Mucosa of rectum (tissue), 2 donors: ENCODE measurements at regions not wholly inside any gene's neighbourhood (a gene's known extent, or its start where the extent isn't known, plus 50 kb on each side); places are given as distances from the start of the nearest gene placed in this dataset.

Source experiments
- H3K27ac ChIP-seq, 2 donors: one replicate each; pipeline ENCODE4 v1.7.0; 2013; ENCODE audit warnings: inconsistent platforms in 2 of 2, low read depth in 2 of 2, low read length in 2 of 2
- H3K27me3 ChIP-seq, 2 donors: one replicate each; pipeline ENCODE4 v1.7.0; 2013; ENCODE audit warnings: low read length in 2 of 2; ENCODE audit not compliant: control insufficient read depth in 2 of 2, insufficient read depth in 2 of 2
- H3K36me3 ChIP-seq, 2 donors: one replicate each; pipeline ENCODE4 v1.7.0; 2013; ENCODE audit warnings: low read length in 2 of 2; ENCODE audit not compliant: control insufficient read depth in 2 of 2, insufficient read depth in 2 of 2
- H3K4me1 ChIP-seq, 2 donors: one replicate each; pipeline ENCODE4 v1.7.0; 2013; ENCODE audit warnings: low read length in 2 of 2, mild to moderate bottlenecking in 1 of 2; ENCODE audit not compliant: control insufficient read depth in 2 of 2, insufficient read depth in 2 of 2
- H3K4me3 ChIP-seq, 2 donors: one replicate each; pipeline ENCODE4 v1.7.0; 2013; ENCODE audit warnings: low read length in 2 of 2
- H3K9ac ChIP-seq, 2 donors: one replicate each; pipeline ENCODE4 v1.7.0; 2013; ENCODE audit warnings: low read length in 2 of 2, low read depth in 1 of 2, mild to moderate bottlenecking in 1 of 2
- H3K9me3 ChIP-seq, 2 donors: one replicate each; pipeline ENCODE4 v1.7.0; 2013; ENCODE audit warnings: low read length in 2 of 2; ENCODE audit not compliant: control insufficient read depth in 2 of 2
- donor health status: healthy.
- donor health status: Normal muscosa, but diverticular disease.

- no peaks in the 10 kb centered on the region for H3K36me3 ChIP-seq
- no peak overlapping the region for H3K27ac ChIP-seq
- H3K27me3 ChIP-seq: no peaks in the 10 kb centered on the region
- no peak overlapping the region for H3K4me3 ChIP-seq
- no peaks in the 10 kb centered on the region for H3K9me3 ChIP-seq
- no peak overlapping the region for H3K9ac ChIP-seq
- no peaks in the 10 kb centered on the region for H3K4me1 ChIP-seq
These were observed 640.1 kb downstream of the IQCM start for GRCh38 chr4:149175549-149175948.

GRCh38 chr4:149173241-149174013, 642.2 kb downstream of the IQCM start:
- Histone ChIP-seq H3K4me1 (no peaks in the 10 kb centered on the region), H3K9me3 (no peaks in the 10 kb centered on the region), H3K9ac (no peak overlapping the region), H3K27ac (no peak overlapping the region), H3K4me3 (no peak overlapping the region), H3K27me3 (no peaks in the 10 kb centered on the region), H3K36me3 (no peaks in the 10 kb centered on the region)

- H3K4me1 ChIP-seq: no peaks in the 10 kb centered on the region
- H3K36me3 ChIP-seq: no peaks in the 10 kb centered on the region
- H3K9ac ChIP-seq: no peak overlapping the region
- H3K4me3 ChIP-seq: no peak overlapping the region
- H3K27ac ChIP-seq: no peak overlapping the region
- H3K9me3 ChIP-seq: no peaks in the 10 kb centered on the region
- no peaks in the 10 kb centered on the region for H3K27me3 ChIP-seq
These were observed 647.0 kb downstream of the IQCM start for GRCh38 chr4:149168645-149169044.

DNA sequence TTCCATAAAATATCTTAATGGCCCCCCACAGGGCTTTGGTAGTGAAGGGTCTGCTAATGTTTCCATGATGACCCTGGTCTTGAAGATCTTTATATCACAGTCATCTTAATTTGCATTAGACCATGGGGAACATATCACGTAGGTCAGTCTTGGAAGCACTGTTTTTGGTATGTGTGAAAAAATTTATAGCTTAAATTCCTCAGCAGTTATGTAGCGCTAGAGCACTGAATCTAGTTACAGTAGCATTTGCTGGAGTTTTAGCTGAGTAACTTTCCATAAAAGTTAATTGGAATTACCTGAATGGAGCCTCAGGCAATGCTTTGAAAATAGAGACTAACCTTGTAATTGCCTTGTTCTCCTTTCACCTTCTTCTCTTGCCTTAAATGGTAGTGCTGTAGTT, 648.8 kb downstream of the IQCM start:
- no peak overlapping the region for H3K4me3 ChIP-seq
- no peaks in the 10 kb centered on the region for H3K27me3 ChIP-seq
- H3K9ac ChIP-seq: no peak overlapping the region
- H3K4me1 ChIP-seq: no peaks in the 10 kb centered on the region
- no peaks in the 10 kb centered on the region for H3K36me3 ChIP-seq
- H3K27ac ChIP-seq: no peak overlapping the region
- H3K9me3 ChIP-seq: no peaks in the 10 kb centered on the region

DNA sequence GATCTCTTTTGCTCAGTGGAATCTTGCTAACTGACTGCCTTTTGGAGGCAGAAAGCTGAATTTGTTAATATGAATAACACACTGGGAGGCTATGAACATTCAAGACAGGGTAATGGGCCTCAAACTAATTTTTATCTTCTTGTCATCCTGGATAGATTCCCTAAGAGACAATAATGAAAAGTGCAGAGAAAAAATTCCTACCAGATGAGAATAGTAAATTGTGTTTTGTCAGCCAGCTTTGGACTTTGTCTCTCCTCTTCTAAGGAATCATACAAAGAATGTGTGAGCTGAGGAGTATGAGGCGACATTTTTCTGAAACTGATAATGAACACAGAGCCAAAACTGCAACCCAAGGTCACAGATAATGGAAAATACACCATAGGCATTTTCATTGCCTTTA, 649.3 kb downstream of the IQCM start:
- H3K27me3 ChIP-seq: no peaks in the 10 kb centered on the region
- no peaks in the 10 kb centered on the region for H3K4me1 ChIP-seq
- H3K9me3 ChIP-seq: no peaks in the 10 kb centered on the region
- no peak overlapping the region for H3K27ac ChIP-seq
- no peak overlapping the region for H3K9ac ChIP-seq
- no peaks in the 10 kb centered on the region for H3K36me3 ChIP-seq
- H3K4me3 ChIP-seq: no peak overlapping the region

GRCh38 chr4:149164282-149164681, 651.4 kb downstream of the IQCM start:
- H3K27me3 ChIP-seq: no peaks in the 10 kb centered on the region
- H3K36me3 ChIP-seq: no peaks in the 10 kb centered on the region
- no peaks in the 10 kb centered on the region for H3K4me1 ChIP-seq
- no peak overlapping the region for H3K27ac ChIP-seq
- H3K4me3 ChIP-seq: no peak overlapping the region
- no peak overlapping the region for H3K9ac ChIP-seq
- H3K9me3 ChIP-seq: no peaks in the 10 kb centered on the region

DNA sequence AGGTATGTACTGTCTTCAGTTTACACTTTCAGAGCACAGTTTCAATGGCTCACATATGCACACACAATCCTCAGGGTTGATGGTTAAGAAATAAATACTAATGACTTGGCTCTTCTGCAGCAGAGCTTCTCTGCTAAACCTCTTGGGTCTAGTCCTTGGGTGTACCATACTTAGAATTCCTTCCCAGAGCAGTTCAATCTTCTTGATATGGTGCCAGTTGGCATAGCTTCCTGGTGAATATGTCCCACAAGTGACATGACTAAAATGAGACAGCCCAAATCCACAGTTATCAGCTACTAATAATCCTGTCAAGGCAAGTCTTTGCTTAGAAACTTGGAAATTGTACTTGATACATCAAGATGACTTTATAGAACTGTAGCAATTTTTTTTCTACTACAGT, 654.4 kb downstream of the IQCM start:
- H3K9ac ChIP-seq: no peak overlapping the region
- no peaks in the 10 kb centered on the region for H3K36me3 ChIP-seq
- H3K4me1 ChIP-seq: no peaks in the 10 kb centered on the region
- no peaks in the 10 kb centered on the region for H3K9me3 ChIP-seq
- no peak overlapping the region for H3K4me3 ChIP-seq
- no peaks in the 10 kb centered on the region for H3K27me3 ChIP-seq
- H3K27ac ChIP-seq: no peak overlapping the region

GRCh38 chr4:149160370-149160769, 655.3 kb downstream of the IQCM start:
- H3K27me3 ChIP-seq: no peaks in the 10 kb centered on the region
- H3K4me1 ChIP-seq: no peaks in the 10 kb centered on the region
- no peak overlapping the region for H3K27ac ChIP-seq
- H3K4me3 ChIP-seq: no peak overlapping the region
- no peaks in the 10 kb centered on the region for H3K36me3 ChIP-seq
- no peak overlapping the region for H3K9ac ChIP-seq
- H3K9me3 ChIP-seq: no peaks in the 10 kb centered on the region

DNA sequence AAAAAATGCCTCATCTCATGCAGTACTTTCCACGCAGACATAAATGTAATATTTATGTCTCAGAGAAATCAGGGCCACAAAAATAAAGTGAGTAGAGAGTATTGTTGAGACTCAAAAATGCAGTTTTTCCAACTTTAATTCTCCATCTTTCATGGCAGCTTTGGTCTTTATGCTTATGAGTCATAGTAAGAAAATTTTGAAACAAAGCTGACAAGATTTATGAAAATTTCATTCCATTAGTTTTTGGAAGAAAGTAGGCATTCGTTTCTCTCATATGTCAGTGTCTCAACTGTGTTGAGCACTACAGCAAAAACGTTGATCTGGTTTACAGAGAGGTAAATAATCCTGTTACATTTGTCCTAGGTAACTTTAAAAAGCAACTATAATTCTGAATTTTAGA, 656.8 kb downstream of the IQCM start:
- H3K4me1 ChIP-seq: no peaks in the 10 kb centered on the region
- no peak overlapping the region for H3K27ac ChIP-seq
- H3K9me3 ChIP-seq: no peaks in the 10 kb centered on the region
- H3K27me3 ChIP-seq: no peaks in the 10 kb centered on the region
- no peak overlapping the region for H3K9ac ChIP-seq
- H3K36me3 ChIP-seq: no peaks in the 10 kb centered on the region
- H3K4me3 ChIP-seq: no peak overlapping the region

- H3K4me1 ChIP-seq: peaks cover 0 to 5% of the 10 kb centered on the region in 2 donors
- H3K9me3 ChIP-seq: no peaks in the 10 kb centered on the region
- H3K27me3 ChIP-seq: no peaks in the 10 kb centered on the region
- no peak overlapping the region for H3K9ac ChIP-seq
- no peak overlapping the region for H3K27ac ChIP-seq
- H3K36me3 ChIP-seq: no peaks in the 10 kb centered on the region
- no peak overlapping the region for H3K4me3 ChIP-seq
These were observed 669.8 kb downstream of the IQCM start for GRCh38 chr4:149145803-149146202.
